Naive thymus-derived CD8-positive, alpha-beta T cell (primary cell): ENCODE measurements at regions not wholly inside any gene's neighbourhood (a gene's known extent, or its start where the extent isn't known, plus 50 kb on each side); places are given as distances from the start of the nearest gene placed in this dataset.

Experiments used
- ATAC-seq, 2 donors: fragments of 150-1000 bp; cut with Tn5 transposase in 1 of 2; sonication (Bioruptor Pico), chemical (Tn5 transposase) in 1 of 2; 1 replicate in 1 of 2; 2 replicates in 1 of 2; pipeline ENCODE4 v1.10.0; 2021; ENCODE audit warnings: mild to moderate bottlenecking in 2 of 2, moderate library complexity in 2 of 2
- POLR2A ChIA-PET: fragments of 350-600 bp; sonication (Branson Sonifier 250); formaldehyde crosslinking; loops from one replicate; lab custom pipeline; 2021; ENCODE audit warnings: antibody characterized with exemption; lab: Charles Lee
- DNase-seq, 10 donors: peaks; one replicate each; pipeline versions ENCODE4 v3.0.0 to v3.0.0-alpha.2; 2020 to 2022
- H3K27ac Mint-ChIP-seq, 10 donors: one replicate each; pipeline ENCODE4 v1.8.0; 2020 to 2022; ENCODE audit warnings: mild to moderate bottlenecking in 10 of 10, mixed read lengths in 10 of 10, moderate library complexity in 4 of 10, inconsistent platforms in 1 of 10
- H3K27me3 Mint-ChIP-seq, 5 donors: one replicate each; pipeline ENCODE4 v1.8.0; 2021 to 2022; ENCODE audit warnings: mixed read lengths in 5 of 5
- H3K36me3 Mint-ChIP-seq, 3 donors: one replicate each; pipeline ENCODE4 v1.8.0; 2020 to 2022; ENCODE audit warnings: mixed read lengths in 3 of 3, mild to moderate bottlenecking in 2 of 3, inconsistent platforms in 1 of 3
- H3K4me1 Mint-ChIP-seq, 4 donors: one replicate each; pipeline ENCODE4 v1.8.0; 2021 to 2022; ENCODE audit warnings: mixed read lengths in 4 of 4
- H3K4me3 Mint-ChIP-seq, 10 donors: one replicate each; pipeline ENCODE4 v1.8.0; 2020 to 2022; ENCODE audit warnings: mild to moderate bottlenecking in 10 of 10, mixed read lengths in 10 of 10, moderate library complexity in 6 of 10, inconsistent platforms in 1 of 10
- H3K9me3 Mint-ChIP-seq, 9 donors: one replicate each; pipeline ENCODE4 v1.8.0; 2020 to 2022; ENCODE audit warnings: mixed read lengths in 9 of 9, mild to moderate bottlenecking in 3 of 9, inconsistent platforms in 1 of 9, moderate library complexity in 1 of 9

DNA sequence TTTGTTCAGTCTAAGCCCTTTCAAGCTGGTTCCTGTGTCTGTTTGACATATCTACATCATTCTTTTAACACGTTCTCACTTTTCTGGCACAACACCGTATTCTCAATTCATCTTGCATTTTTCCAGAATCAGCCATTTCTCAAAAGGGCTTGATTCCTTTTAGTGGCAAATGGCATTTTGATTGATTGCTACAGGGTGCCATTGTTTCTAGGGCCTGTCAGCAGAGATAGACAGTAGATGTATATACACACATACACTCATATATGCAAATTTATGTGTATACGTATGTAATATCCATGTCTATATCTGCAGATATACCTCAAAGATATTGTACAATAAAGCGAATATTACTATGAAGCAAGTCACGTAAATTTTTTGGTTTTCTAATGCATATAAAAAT, 367.9 kb upstream of the TNP1 start:
- Mint-ChIP-seq H3K9me3 (no peaks in the 10 kb centered on the region), H3K36me3 (no peaks in the 10 kb centered on the region), H3K4me3 (no peak overlapping the region), H3K27me3 (peaks cover 0 to 14% (median 0%) of the 10 kb centered on the region in 5 donors), H3K27ac (no peak overlapping the region), H3K4me1 (peaks cover 0 to 10% (median 4%) of the 10 kb centered on the region in 4 donors)
- DNase-seq = no peak
- POLR2A ChIA-PET = no interaction called here
- no peak for ATAC-seq

DNA sequence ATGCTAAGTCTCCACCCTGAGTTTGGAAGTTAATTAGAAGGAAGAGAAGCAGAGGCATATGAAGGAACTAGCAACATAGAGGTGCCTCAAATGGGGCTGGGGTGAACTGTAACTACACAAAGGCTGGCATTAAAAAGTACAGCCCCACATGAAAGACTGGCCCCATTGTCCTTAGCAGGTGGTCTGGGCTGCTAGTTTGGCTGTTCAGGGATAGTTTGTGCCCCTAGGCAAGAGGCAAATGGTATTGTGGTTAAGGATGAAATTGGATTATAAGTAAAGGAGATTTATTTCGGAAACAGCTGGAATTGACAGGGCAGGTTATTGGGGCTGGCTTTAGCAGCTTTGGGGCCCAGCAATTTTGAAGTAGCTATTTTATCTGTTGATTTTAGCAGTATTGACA, 365.7 kb upstream of the TNP1 start:
- ATAC-seq = no peak
- POLR2A ChIA-PET = no interaction called here
- H3K9me3 Mint-ChIP-seq = no peaks in the 10 kb centered on the region
- no peaks in the 10 kb centered on the region for H3K36me3 Mint-ChIP-seq
- peaks cover 2 to 17% (median 7%) of the 10 kb centered on the region in 4 donors for H3K4me1 Mint-ChIP-seq
- H3K4me3 Mint-ChIP-seq = no peak overlapping the region
- DNase-seq = no peak
- peaks cover 0 to 12% (median 0%) of the 10 kb centered on the region in 5 donors for H3K27me3 Mint-ChIP-seq
- no peak overlapping the region for H3K27ac Mint-ChIP-seq

DNA sequence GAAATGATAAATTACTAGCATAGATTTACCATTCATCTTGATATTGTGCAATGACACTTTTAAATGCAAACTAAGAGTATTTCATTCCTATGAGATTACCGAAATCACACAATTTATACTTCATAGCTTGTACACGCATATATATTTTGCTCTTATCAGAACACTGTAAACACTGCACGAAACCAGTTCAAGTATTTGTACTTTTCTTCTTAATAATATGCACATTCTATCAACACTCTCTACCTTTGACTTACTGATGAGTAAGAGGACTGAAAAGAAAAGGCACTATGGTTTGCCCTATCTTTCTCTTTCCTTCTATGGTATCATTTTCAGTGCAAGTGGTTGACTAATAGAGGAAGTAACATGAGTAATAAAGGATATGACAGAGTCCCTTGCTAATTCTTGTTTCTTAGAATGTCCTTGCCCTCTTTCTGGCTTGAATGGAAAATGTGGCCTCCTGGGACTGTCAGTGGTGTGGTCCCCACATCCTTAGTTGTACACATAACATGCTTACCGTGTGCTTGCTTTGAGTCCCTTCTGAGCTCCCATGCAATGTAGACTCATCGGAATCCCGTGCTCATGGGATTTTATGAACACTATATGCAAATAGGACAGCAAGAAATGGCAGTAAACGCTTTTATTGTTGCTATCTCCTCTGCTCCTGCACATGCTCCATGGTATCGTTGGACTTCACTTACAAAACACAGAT, 363.5 kb upstream of the TNP1 start:
- DNase-seq = no peak

DNA sequence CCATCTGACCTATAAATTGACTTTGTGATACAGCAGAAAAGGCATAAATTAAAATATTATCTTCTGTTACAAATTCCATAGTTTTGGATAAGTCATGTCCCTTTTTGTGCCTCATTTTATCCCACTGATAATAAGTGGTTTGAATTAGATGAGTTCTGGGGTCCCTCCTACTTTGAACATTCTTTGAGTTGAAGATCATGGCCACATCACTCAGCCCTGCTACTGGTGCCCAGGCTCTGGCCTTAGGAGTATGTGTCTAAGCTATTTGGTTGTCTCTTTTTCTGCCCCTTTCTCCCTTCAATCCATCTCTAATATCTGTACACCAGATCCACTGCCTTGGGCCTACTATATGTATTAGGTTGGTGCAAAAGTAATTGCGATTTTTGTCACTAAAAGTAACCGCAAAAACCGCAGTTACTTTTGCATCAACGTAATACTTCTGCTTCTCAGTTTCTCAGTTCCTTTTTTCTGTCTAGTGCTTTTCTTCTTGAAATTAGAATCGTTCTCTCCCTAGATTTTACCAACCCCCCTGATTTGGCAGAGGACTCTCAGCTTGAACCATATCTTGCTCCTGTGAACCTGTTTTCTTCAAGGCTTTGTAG, 362.5 kb upstream of the TNP1 start:
- H3K27ac Mint-ChIP-seq = peak overlapping the region in 1 of 10 donors; percentile 36
- no peaks in the 10 kb centered on the region for H3K36me3 Mint-ChIP-seq
- ATAC-seq = no peak
- H3K27me3 Mint-ChIP-seq = peaks cover 0 to 5% (median 0%) of the 10 kb centered on the region in 5 donors
- peak in 1 of 10 donors; percentile 1 for DNase-seq
- peaks cover 2 to 17% (median 7%) of the 10 kb centered on the region in 4 donors for H3K4me1 Mint-ChIP-seq
- POLR2A ChIA-PET = no interaction called here
- no peak overlapping the region for H3K4me3 Mint-ChIP-seq
- H3K9me3 Mint-ChIP-seq = no peaks in the 10 kb centered on the region

More for the DNA sequence above, 363.5 kb upstream of the TNP1 start:
- Mint-ChIP-seq H3K4me1 (peaks cover 2 to 17% (median 7%) of the 10 kb centered on the region in 4 donors), H3K27ac (no peak overlapping the region), H3K9me3 (no peaks in the 10 kb centered on the region), H3K36me3 (no peaks in the 10 kb centered on the region), H3K27me3 (peaks cover 0 to 8% (median 0%) of the 10 kb centered on the region in 5 donors), H3K4me3 (no peak overlapping the region)
- ATAC-seq = no peak
- POLR2A ChIA-PET = no interaction called here

DNA sequence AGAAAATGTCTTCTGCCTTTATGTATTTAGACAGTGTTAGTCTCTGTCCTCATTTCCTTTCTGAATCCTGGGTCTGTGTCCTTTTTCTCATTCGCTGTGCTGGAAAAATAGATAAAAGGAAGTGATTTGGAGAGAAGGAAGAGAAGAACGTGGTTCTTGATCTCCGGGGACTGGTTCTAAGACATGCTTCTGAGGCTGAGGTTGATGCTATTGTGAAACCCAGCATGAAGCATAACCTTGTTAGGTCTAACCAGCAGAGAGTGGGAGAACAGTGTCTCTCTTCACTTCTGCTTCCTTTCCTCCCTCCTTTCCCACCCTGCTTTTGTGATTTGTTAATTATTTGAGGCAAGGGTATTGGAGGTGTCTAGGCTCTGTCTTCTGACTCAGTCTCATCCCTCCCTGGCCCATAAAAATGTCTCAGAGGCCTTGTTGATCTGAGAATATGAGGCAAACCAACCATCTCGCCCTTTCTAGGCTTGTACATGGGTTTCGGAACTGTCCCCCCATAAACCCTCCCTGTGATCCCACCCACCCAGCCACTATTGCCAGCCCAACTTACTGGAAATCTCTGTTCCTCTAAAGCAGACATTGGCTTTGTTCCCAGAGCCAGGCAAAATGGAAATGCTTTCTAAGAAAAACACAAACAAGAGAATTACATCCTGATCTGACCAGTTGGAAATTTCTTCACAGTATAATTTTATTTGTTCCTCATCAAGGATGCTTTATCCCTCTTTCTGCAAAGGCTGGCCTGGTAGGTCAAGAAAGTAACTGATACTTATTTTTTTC, 360.6 kb upstream of the TNP1 start:
- Mint-ChIP-seq H3K9me3 (no peaks in the 10 kb centered on the region), H3K36me3 (no peaks in the 10 kb centered on the region), H3K27ac (no peak overlapping the region), H3K4me3 (no peak overlapping the region), H3K4me1 (peaks cover 2 to 17% (median 7%) of the 10 kb centered on the region in 4 donors), H3K27me3 (peaks cover 0 to 4% (median 0%) of the 10 kb centered on the region in 5 donors)
- POLR2A ChIA-PET = no interaction called here
- DNase-seq (no peak), ATAC-seq (no peak)

DNA sequence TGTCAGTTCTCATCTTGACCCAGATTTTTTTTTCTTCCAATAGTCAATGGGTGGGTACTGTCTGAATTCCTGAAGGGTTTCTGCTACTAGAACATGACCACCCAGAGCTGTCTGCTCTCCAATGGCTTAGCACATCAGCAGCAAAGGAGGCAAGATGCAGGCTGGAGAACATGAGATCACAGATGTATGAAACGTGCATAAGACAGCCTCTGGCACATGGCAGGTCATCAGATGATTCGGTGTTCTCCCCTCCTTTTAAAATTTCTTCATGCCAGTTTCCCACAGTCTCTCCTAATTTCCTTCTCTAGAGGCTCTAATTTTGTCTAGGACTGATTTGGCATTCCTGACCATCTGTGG, 359.3 kb upstream of the TNP1 start:
- Mint-ChIP-seq H3K4me1 (peaks cover 2 to 17% (median 7%) of the 10 kb centered on the region in 4 donors), H3K36me3 (no peaks in the 10 kb centered on the region), H3K4me3 (no peak overlapping the region), H3K27me3 (peaks cover 0 to 7% (median 0%) of the 10 kb centered on the region in 5 donors), H3K9me3 (no peaks in the 10 kb centered on the region), H3K27ac (no peak overlapping the region)
- DNase-seq (no peak), ATAC-seq (no peak)
- POLR2A ChIA-PET = no interaction called here

DNA sequence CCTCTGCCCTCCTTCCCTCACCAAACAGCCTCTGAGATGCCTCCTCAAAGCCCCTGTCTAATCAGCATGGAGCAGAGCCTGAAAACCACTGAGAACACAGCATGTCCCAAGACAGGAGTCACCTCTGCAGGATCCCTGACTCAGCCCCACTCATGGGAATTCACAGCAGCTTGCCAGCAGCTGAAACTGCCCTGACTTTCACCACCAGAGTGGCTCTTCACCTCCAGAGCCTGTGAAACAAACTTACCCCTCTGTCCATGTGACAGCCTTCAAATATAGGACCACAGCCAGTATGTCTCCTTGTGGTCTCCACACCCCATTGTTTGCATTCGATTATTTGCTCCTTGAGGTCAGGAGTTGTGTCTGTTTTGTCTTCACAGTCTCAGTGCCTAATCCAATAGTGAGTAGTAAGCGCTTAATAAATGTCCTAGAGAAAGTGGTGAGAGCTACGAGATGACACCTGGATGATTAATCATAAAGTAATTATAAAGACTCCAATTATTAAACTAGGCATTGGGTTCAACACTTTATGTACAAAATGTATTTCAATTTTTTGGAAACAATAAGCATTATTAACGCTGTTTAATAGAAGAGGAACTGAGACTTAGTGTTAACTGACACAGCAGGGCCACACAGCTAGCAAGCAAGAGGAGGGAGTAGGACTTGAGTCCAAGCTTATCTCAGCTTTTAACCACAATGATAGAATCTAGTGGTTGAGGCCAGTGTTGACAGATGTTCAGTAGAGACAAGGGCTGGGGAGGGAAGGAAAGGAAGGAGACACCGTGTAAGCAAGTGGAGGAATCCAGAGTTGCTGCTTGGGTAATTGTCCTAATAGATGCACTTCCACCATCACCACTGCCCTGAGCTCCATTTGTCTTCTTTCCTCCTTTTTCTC, 358.7 kb upstream of the TNP1 start:
- ATAC-seq (no peak), DNase-seq (no peak)
- Mint-ChIP-seq H3K27ac (no peak overlapping the region), H3K4me3 (no peak overlapping the region), H3K9me3 (no peaks in the 10 kb centered on the region), H3K36me3 (no peaks in the 10 kb centered on the region), H3K27me3 (peaks cover 0 to 7% (median 0%) of the 10 kb centered on the region in 5 donors), H3K4me1 (peaks cover 2 to 14% (median 5%) of the 10 kb centered on the region in 4 donors)
- POLR2A ChIA-PET = no interaction called here

DNA sequence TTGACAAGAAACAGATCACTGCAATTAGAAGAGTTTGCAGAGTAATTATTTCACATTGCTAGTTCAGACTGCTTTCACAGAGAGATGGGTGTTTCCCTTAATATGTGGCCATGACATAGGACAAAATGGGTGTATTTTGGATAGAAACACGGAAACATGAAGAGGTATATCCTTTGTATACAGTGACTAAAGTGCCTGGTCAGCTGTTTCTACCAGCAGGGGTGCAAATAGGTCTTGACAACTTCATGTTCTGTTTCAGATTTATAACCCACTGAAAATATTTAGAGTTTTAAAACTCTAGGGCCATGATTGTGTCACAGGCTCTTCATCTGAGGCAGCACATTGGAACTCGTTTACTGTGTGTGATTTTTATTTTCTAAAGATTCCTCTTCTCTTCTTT, 357.1 kb upstream of the TNP1 start:
- no peaks in the 10 kb centered on the region for H3K9me3 Mint-ChIP-seq
- H3K36me3 Mint-ChIP-seq = no peaks in the 10 kb centered on the region
- ATAC-seq (no peak), DNase-seq (no peak)
- no peak overlapping the region for H3K27ac Mint-ChIP-seq
- no peak overlapping the region for H3K4me3 Mint-ChIP-seq
- no peaks in the 10 kb centered on the region for H3K4me1 Mint-ChIP-seq
- POLR2A ChIA-PET = no interaction called here
- H3K27me3 Mint-ChIP-seq = peaks cover 0 to 10% (median 0%) of the 10 kb centered on the region in 5 donors

DNA sequence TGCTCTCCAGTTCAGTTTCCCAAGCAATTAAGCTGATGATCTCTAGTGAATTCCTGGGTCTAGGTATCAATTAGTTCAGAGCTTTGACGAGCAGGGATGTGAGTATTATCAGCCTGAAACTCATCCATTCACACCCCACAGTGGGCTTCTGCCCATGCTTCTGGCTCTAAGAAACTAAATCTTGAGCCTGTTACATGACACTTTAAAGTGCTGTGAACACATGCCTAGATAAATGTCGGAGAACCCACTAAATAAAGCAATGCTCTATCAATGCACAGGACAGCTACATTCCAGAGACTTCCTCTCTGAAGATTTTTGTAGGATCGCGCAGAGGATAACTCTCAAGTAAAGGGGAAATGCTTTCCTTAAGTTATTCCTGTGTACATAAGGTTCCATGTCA, 356.5 kb upstream of the TNP1 start:
- Mint-ChIP-seq H3K4me3 (no peak overlapping the region), H3K27me3 (peaks cover 0 to 10% (median 0%) of the 10 kb centered on the region in 5 donors), H3K9me3 (no peaks in the 10 kb centered on the region), H3K36me3 (no peaks in the 10 kb centered on the region), H3K27ac (no peak overlapping the region), H3K4me1 (no peaks in the 10 kb centered on the region)
- ATAC-seq (no peak), DNase-seq (no peak)
- POLR2A ChIA-PET = no interaction called here

DNA sequence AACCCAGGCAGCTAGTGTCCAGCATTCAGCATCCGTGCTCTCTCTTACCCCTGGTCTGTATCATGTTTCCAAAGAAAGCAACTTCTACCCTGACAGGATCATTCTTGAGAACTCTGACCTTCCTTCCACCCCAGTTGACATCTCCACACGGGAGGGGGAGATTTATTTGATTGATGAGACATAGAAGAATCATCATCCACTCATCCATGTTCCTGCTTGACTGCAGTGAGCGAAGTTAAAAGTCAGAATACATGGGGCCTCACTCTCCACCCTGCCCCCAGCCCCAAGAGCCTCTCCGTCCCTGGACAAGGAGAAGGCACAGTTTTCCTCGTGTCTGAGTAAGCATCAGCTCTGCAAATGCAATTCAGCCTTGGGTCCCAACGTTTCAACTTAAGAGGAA, 356.0 kb upstream of the TNP1 start:
- POLR2A ChIA-PET = no interaction called here
- Mint-ChIP-seq H3K36me3 (no peaks in the 10 kb centered on the region), H3K27ac (no peak overlapping the region), H3K4me3 (no peak overlapping the region), H3K27me3 (peaks cover 0 to 13% (median 0%) of the 10 kb centered on the region in 5 donors), H3K9me3 (no peaks in the 10 kb centered on the region), H3K4me1 (no peaks in the 10 kb centered on the region)
- DNase-seq = no peak
- ATAC-seq = no peak

DNA sequence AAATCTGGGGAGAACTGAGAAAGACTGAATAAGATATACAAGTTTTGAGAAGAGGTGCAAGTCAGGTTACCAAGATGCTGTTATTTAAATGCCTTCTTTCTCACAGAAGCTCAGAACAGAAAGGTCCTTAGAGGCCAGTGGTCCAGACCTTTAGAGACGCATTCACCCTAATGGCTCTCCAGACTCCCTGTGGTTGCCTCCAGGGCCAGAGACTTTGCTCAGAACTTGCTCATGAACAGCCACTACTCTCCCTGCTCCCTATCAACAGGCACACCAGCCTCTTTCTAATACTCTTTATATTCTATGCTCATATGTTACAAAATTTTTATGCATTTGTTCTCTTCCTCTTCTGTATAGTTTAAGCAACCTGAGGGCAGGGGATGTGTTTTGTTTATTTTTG, 349.0 kb upstream of the TNP1 start:
- DNase-seq = no peak
- Mint-ChIP-seq H3K36me3 (peaks cover 0 to 2% (median 0%) of the 10 kb centered on the region in 3 donors), H3K27me3 (peaks cover 8 to 46% (median 9%) of the 10 kb centered on the region in 5 donors), H3K4me3 (no peak overlapping the region), H3K27ac (peak overlapping the region in 1 of 10 donors; percentile 46), H3K9me3 (peaks cover 0 to 6% (median 2%) of the 10 kb centered on the region in 9 donors), H3K4me1 (no peaks in the 10 kb centered on the region)
- POLR2A ChIA-PET = no interaction called here
- ATAC-seq = no peak

DNA sequence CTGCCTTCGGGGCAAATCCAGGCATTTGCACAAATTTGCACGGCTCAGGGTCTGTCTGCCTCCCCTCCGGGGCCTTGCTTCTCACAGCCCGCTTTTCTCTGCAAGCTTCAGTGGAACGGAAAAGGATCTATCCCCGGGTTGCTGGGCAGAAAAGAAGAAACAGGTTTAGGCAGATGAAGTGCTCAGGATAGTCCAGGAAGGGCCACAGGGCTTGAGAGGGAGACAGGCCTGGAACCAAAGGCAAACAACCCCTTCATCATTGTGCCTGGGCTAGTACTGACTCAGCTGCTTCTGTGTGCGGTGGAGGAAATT, 347.8 kb upstream of the TNP1 start:
- no peak overlapping the region for H3K4me3 Mint-ChIP-seq
- DNase-seq (no peak), ATAC-seq (no peak)
- H3K4me1 Mint-ChIP-seq = no peaks in the 10 kb centered on the region
- peaks cover 0 to 11% (median 3%) of the 10 kb centered on the region in 9 donors for H3K9me3 Mint-ChIP-seq
- H3K27me3 Mint-ChIP-seq = peaks cover 8 to 48% (median 9%) of the 10 kb centered on the region in 5 donors
- POLR2A ChIA-PET = no interaction called here
- no peak overlapping the region for H3K27ac Mint-ChIP-seq
- H3K36me3 Mint-ChIP-seq = peaks cover 0 to 2% (median 0%) of the 10 kb centered on the region in 3 donors
